ENCODE measurements at regions not wholly inside any gene's neighbourhood (a gene's known extent, or its start where the extent isn't known, plus 50 kb on each side); places are given as distances from the start of the nearest gene placed in this dataset.
"Not testable (repeated sequence)": the region's sequence is repeated elsewhere in the genome, so short reads cannot be mapped to it uniquely, and the experiment has no call there.

DNA sequence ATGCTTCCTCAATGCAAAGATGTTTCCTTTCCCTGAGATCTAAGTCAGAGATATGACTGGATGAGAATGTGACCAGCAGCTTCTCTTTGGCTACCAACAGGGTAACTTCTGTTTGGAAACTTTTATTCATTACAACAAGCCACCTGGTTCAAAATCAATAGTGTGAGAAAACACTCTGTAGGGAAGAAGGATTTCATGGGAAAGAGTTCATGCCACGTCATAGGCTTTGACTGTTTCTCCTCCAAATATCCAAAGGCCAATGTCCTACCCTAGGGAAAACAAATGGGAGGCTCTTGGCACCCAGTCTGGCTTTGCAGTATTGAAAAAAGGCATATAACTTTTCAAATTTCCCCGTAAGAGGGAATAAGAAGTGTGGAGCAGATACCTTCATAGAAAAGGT lies 245.5 kb downstream of the FNDC1 start:
- 70 to 100% methylated on average over 1 to 2 of the region's 2 CpGs for WGBS, 2 experiments (ENCODE audit: insufficient coverage in 2 of 2)
- H3K27ac ChIP-seq (ENCODE audit: low read depth, low read length, severe bottlenecking): no peak overlapping the region
- peaks cover 7% of the 10 kb centered on the region for H3K9me3 ChIP-seq (ENCODE audit: control insufficient read depth, low read length)
- H3K36me3 ChIP-seq (ENCODE audit: control insufficient read depth, insufficient read depth, low read length): no peaks in the 10 kb centered on the region
- no peak overlapping the region for H3K4me3 ChIP-seq (ENCODE audit: extremely low read depth, insufficient read depth, low read length, poor library complexity, severe bottlenecking)
- no peaks in the 10 kb centered on the region for H3K4me1 ChIP-seq (ENCODE audit: control insufficient read depth, insufficient read depth, low read length, poor library complexity, severe bottlenecking)

DNA sequence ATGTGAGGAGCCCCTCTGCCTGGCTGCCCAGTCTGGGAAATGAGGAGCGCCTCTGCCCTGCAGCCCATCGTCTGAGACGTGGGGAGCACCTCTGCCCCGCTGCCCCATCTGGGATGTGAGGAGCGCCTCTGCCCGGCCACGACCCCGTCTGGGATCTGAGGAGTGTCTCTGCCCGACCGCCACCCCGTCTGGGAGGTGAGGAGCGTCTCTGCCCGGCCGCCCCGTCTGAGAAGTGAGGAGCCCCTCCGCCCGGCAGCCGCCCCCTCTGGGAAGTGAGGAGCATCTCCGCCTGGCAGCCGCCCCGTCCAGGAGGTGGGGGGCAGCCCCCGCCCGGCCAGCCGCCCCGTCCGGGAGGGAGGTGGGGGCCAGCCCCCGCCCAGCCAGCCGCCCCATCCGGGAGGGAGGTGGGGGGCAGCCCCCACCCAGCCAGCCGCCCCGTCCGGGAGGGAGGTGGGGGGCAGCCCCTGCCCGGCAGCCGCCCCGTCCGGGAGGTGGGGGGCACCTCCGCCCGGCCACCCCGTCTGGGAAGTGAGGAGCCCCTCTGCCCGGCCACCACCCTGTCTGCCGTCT lies 238.1 kb downstream of the FNDC1 start:
- 77 to 94% methylated on average over 7 to 13 of the region's 41 CpGs for WGBS, 2 experiments (ENCODE audit: insufficient coverage in 2 of 2)
- H3K4me1 ChIP-seq (ENCODE audit: control insufficient read depth, insufficient read depth, low read length, poor library complexity, severe bottlenecking); H3K36me3 ChIP-seq (ENCODE audit: control insufficient read depth, insufficient read depth, low read length); H3K9me3 ChIP-seq (ENCODE audit: control insufficient read depth, low read length); H3K27ac ChIP-seq (ENCODE audit: low read depth, low read length, severe bottlenecking); H3K4me3 ChIP-seq (ENCODE audit: extremely low read depth, insufficient read depth, low read length, poor library complexity, severe bottlenecking): not testable (repeated sequence)

DNA sequence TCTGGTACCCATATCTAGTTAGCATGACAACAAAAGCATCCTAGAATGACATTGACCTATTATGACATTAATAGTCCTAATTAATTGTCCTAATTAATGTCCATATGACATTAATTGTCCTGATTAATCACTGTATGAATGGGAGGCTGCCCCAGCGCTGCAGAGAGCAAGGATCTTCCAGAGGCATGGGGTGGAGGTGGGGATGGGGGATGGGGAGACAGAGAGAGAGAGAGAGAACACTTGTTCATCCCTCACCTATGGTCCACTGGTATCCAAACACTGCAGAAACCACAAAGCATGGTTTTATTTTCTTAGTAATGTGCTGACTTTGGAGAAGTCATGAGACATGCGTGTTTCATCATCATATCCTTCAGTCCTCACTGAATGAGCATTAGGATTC lies 235.1 kb downstream of the FNDC1 start:
- Histone ChIP-seq H3K36me3 (ENCODE audit: control insufficient read depth, insufficient read depth, low read length) (no peaks in the 10 kb centered on the region), H3K27ac (ENCODE audit: low read depth, low read length, severe bottlenecking) (no peak overlapping the region), H3K9me3 (ENCODE audit: control insufficient read depth, low read length) (no peaks in the 10 kb centered on the region), H3K4me3 (ENCODE audit: extremely low read depth, insufficient read depth, low read length, poor library complexity, severe bottlenecking) (no peak overlapping the region), H3K4me1 (ENCODE audit: control insufficient read depth, insufficient read depth, low read length, poor library complexity, severe bottlenecking) (no peaks in the 10 kb centered on the region)
- 71% methylated on average over 1 of the region's 2 CpGs; no CpG with 5 or more reads in 1 of the 2 experiments for WGBS, 2 experiments (ENCODE audit: insufficient coverage in 2 of 2)

DNA sequence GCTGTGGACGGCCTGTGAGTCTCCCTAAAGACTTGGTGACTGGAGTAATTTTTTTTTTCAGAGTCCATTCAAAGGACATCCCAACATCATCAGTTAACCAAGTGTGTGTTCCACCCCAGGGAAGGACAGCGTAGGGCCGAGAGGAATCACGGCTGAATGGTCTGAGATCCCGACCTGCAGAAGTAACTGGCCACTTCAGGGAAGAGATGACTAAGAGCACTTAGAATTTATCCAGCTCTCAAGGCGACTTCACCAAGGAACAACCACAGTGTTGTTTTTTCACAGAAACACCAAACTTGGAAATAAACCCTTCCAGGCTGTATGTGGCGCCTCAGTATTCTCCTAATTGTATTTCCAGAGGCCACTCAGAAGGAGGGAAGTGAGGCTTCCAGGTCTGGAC lies 231.6 kb downstream of the FNDC1 start:
- Histone ChIP-seq H3K27ac (ENCODE audit: low read depth, low read length, severe bottlenecking) (no peak overlapping the region), H3K9me3 (ENCODE audit: control insufficient read depth, low read length) (no peaks in the 10 kb centered on the region), H3K4me3 (ENCODE audit: extremely low read depth, insufficient read depth, low read length, poor library complexity, severe bottlenecking) (no peak overlapping the region), H3K4me1 (ENCODE audit: control insufficient read depth, insufficient read depth, low read length, poor library complexity, severe bottlenecking) (no peaks in the 10 kb centered on the region), H3K36me3 (ENCODE audit: control insufficient read depth, insufficient read depth, low read length) (no peaks in the 10 kb centered on the region)
- WGBS, 2 experiments (ENCODE audit: insufficient coverage in 2 of 2): 83 to 100% methylated on average over 1 to 6 of the region's 7 CpGs

DNA sequence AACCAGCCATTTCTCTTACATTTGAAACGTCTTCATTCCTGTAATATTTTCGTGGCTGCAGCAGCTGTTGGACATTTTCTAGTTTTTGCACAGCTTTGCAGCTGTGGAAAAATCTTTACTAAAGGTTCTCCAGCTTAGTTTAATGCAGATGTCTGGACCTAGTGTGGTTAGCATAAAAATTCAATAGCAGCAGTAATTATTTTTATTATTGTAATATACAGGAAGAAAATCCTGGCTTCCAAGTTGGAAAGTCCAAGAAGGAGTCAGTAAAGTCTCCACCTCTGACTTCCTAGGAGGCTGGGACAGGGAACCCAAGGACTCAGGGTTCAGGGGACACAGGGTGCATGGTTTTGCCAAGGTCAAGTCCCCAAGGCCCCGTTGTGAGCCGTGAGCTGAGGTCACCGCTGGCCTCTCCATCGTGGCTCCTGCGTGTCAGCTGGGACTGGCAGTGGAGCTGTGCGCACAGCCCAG lies 230.6 kb downstream of the FNDC1 start:
- WGBS, 2 experiments (ENCODE audit: insufficient coverage in 2 of 2): 89 to 93% methylated on average over 7 of the region's 8 CpGs
- H3K27ac ChIP-seq (ENCODE audit: low read depth, low read length, severe bottlenecking): no peak overlapping the region
- no peaks in the 10 kb centered on the region for H3K36me3 ChIP-seq (ENCODE audit: control insufficient read depth, insufficient read depth, low read length)

DNA sequence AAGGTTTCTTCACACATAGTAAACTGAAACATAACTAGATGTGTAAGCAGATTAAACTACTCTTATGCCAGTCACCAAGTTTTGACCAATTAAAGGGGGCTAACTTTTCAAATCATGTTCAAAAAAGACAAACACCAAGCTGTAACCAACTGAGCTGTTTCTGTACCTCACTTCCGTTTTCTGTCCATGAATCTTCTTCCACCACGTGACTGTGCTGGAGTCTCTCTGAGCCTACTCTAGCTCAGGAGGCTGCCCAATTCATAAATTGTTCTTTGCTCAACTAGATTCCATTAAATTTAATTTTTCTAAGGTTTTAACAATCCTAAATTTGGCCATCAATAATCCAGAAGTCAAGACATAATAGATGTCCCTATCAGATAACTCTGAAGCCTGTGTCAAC lies 229.4 kb downstream of the FNDC1 start:
- H3K4me1 ChIP-seq (ENCODE audit: control insufficient read depth, insufficient read depth, low read length, poor library complexity, severe bottlenecking): no peaks in the 10 kb centered on the region
- no peak overlapping the region for H3K27ac ChIP-seq (ENCODE audit: low read depth, low read length, severe bottlenecking)
- no peak overlapping the region for H3K4me3 ChIP-seq (ENCODE audit: extremely low read depth, insufficient read depth, low read length, poor library complexity, severe bottlenecking)
- WGBS, 2 experiments (ENCODE audit: insufficient coverage in 2 of 2): 79 to 100% methylated on average over 2 of the region's 2 CpGs
- no peaks in the 10 kb centered on the region for H3K36me3 ChIP-seq (ENCODE audit: control insufficient read depth, insufficient read depth, low read length)
- no peaks in the 10 kb centered on the region for H3K9me3 ChIP-seq (ENCODE audit: control insufficient read depth, low read length)

More for the DNA sequence above, 230.6 kb downstream of the FNDC1 start:
- H3K4me1 ChIP-seq (ENCODE audit: control insufficient read depth, insufficient read depth, low read length, poor library complexity, severe bottlenecking): no peaks in the 10 kb centered on the region
- H3K4me3 ChIP-seq (ENCODE audit: extremely low read depth, insufficient read depth, low read length, poor library complexity, severe bottlenecking): no peak overlapping the region
- H3K9me3 ChIP-seq (ENCODE audit: control insufficient read depth, low read length): no peaks in the 10 kb centered on the region

DNA sequence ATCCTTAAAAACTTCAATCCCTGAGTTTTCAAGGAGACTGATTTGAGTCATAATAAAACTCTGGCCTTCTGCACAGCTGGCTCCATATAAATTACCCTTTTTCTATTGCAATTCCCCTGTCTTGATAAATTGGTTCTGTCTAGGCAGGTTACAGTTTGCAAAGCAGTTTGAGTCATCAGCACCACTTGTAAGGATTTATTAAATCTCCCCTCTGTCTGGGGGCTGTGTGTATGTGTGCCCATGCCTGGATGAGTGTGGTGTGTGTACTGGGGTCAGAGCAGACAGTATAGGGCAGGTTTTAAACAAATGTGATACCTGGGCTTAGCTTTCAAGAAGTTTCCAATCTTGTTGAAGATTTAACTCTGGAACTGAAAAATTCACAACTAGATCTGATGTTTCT lies 228.6 kb downstream of the FNDC1 start:
- H3K27ac ChIP-seq (ENCODE audit: low read depth, low read length, severe bottlenecking): no peak overlapping the region
- no peaks in the 10 kb centered on the region for H3K4me1 ChIP-seq (ENCODE audit: control insufficient read depth, insufficient read depth, low read length, poor library complexity, severe bottlenecking)
- H3K36me3 ChIP-seq (ENCODE audit: control insufficient read depth, insufficient read depth, low read length): no peaks in the 10 kb centered on the region
- H3K9me3 ChIP-seq (ENCODE audit: control insufficient read depth, low read length): peaks cover 6% of the 10 kb centered on the region
- H3K4me3 ChIP-seq (ENCODE audit: extremely low read depth, insufficient read depth, low read length, poor library complexity, severe bottlenecking): no peak overlapping the region

DNA sequence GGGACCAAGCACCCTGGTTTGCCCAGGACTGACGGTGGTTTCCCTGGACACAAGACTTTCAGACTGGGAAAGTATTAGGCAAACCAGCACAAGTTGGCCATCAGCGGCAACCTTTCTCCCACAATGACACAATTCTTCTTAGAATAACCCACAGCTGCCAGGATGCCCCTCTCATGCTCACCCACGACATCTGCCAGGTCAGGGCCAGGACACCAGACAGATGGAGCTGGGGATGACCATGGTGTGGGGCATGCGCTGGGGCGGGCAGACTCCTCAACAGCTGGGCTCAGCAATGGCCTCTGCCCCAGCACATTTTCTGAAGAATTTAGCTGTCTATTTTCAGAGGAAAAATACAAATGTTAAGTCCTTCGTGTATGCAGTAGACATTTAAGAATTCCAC lies 226.4 kb downstream of the FNDC1 start:
- 63 to 100% methylated on average over 2 of the region's 6 CpGs for WGBS, 2 experiments (ENCODE audit: insufficient coverage in 2 of 2)
- Histone ChIP-seq H3K36me3 (ENCODE audit: control insufficient read depth, insufficient read depth, low read length) (no peaks in the 10 kb centered on the region), H3K4me1 (ENCODE audit: control insufficient read depth, insufficient read depth, low read length, poor library complexity, severe bottlenecking) (no peaks in the 10 kb centered on the region), H3K4me3 (ENCODE audit: extremely low read depth, insufficient read depth, low read length, poor library complexity, severe bottlenecking) (no peak overlapping the region), H3K27ac (ENCODE audit: low read depth, low read length, severe bottlenecking) (no peak overlapping the region), H3K9me3 (ENCODE audit: control insufficient read depth, low read length) (peaks cover 8% of the 10 kb centered on the region)

DNA sequence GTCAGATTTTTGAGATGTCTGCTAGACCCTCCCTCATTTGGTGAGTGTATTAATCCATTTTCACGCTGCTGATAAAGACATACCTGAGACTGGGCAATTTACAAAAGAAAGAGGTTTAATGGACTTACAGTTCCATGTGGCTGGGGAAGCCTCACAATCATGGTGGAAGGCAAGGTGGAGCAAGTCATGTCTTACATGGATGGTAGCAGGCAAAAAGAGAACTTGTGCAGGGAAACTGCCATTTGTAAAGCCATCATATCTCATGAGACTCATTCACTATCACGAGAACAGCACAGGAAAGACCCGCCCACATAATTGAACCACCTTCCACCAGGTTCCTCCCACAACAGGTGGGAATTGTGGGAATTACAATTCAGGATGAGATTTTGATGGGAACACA lies 223.5 kb downstream of the FNDC1 start:
- WGBS, 2 experiments (ENCODE audit: insufficient coverage in 2 of 2): 67% methylated on average over 1 of the region's 3 CpGs; no CpG with 5 or more reads in 1 of the 2 experiments

DNA sequence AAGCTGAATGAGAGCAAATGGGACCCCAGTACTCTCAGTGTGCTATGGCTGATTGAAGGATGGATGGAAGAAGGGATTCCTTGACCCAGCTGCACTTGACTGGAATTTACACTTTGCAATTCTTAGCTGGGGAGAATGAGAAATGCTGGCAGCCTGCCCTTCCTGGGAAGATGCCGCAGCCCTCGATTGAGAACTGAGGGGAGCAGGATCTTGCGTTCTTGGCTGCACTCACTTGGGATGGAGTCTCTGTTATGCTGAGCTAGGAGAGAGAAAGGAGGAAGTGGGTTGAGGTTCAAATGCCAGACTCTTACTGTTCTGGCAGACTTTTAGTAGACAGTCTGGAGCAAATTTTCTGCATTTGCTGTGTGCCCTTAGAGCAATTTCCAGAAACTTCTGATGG lies 221.2 kb downstream of the FNDC1 start:
- H3K4me3 ChIP-seq (ENCODE audit: extremely low read depth, insufficient read depth, low read length, poor library complexity, severe bottlenecking): no peak overlapping the region
- no peaks in the 10 kb centered on the region for H3K36me3 ChIP-seq (ENCODE audit: control insufficient read depth, insufficient read depth, low read length)
- 72 to 86% methylated on average over 3 of the region's 3 CpGs for WGBS, 2 experiments (ENCODE audit: insufficient coverage in 2 of 2)
- no peaks in the 10 kb centered on the region for H3K4me1 ChIP-seq (ENCODE audit: control insufficient read depth, insufficient read depth, low read length, poor library complexity, severe bottlenecking)
- H3K27ac ChIP-seq (ENCODE audit: low read depth, low read length, severe bottlenecking): no peak overlapping the region
- peaks cover 8% of the 10 kb centered on the region for H3K9me3 ChIP-seq (ENCODE audit: control insufficient read depth, low read length)

More for the DNA sequence above, 223.5 kb downstream of the FNDC1 start:
- H3K27ac ChIP-seq (ENCODE audit: low read depth, low read length, severe bottlenecking); H3K36me3 ChIP-seq (ENCODE audit: control insufficient read depth, insufficient read depth, low read length); H3K9me3 ChIP-seq (ENCODE audit: control insufficient read depth, low read length); H3K4me3 ChIP-seq (ENCODE audit: extremely low read depth, insufficient read depth, low read length, poor library complexity, severe bottlenecking); H3K4me1 ChIP-seq (ENCODE audit: control insufficient read depth, insufficient read depth, low read length, poor library complexity, severe bottlenecking): not testable (repeated sequence)

DNA sequence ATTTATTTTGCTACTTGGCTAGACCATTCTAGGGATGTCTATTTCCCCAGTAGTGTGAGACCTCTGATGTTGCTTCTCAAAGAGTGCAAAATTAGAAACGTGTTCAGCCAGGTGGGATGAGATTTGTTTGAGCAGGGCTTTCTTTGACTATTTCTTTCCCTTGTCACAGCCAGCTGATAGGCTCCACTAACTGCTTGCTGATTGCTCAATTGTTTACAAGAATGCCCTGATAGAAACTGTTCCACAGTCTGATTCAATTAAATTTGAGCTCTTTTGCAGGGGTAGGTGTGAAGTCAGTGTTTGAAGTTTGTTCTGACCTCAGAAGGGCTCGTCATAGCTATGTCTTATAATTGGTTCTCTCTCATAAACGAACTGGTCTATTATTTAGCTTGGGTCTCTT lies 220.5 kb downstream of the FNDC1 start:
- peaks cover 8% of the 10 kb centered on the region for H3K9me3 ChIP-seq (ENCODE audit: control insufficient read depth, low read length)
- H3K4me3 ChIP-seq (ENCODE audit: extremely low read depth, insufficient read depth, low read length, poor library complexity, severe bottlenecking): no peak overlapping the region
- H3K36me3 ChIP-seq (ENCODE audit: control insufficient read depth, insufficient read depth, low read length): no peaks in the 10 kb centered on the region
- H3K27ac ChIP-seq (ENCODE audit: low read depth, low read length, severe bottlenecking): no peak overlapping the region
- WGBS, 2 experiments (ENCODE audit: insufficient coverage in 2 of 2): 29 to 73% methylated on average over 1 to 2 of the region's 3 CpGs
- no peaks in the 10 kb centered on the region for H3K4me1 ChIP-seq (ENCODE audit: control insufficient read depth, insufficient read depth, low read length, poor library complexity, severe bottlenecking)
